HG02610 (cell line): ENCODE measurements at regions not wholly inside any gene's neighbourhood (a gene's known extent, or its start where the extent isn't known, plus 50 kb on each side); places are given as distances from the start of the nearest gene placed in this dataset.
"Not testable (repeated sequence)": the region's sequence is repeated elsewhere in the genome, so short reads cannot be mapped to it uniquely, and the experiment has no call there.

Experiments used
- ATAC-seq: cut with Tn5 transposase; IDR thresholded peaks from one replicate; pipeline ENCODE4 v1.9.1; 2021; ENCODE audit warnings: mild to moderate bottlenecking, moderate library complexity; ENCODE audit not compliant: unreplicated experiment

- ATAC-seq: no peak
Measured at GRCh38 chr22:48404801-48405447, 1422.7 kb downstream of the BRD1 start.

- ATAC-seq: no peak
Measured at GRCh38 chr22:48403521-48404403, 1423.9 kb downstream of the BRD1 start.

GRCh38 chr22:48402591-48403031, 1425.1 kb downstream of the BRD1 start:
- no peak for ATAC-seq

GRCh38 chr22:48401523-48401922, 1426.2 kb downstream of the BRD1 start:
- ATAC-seq: not testable (repeated sequence)

DNA sequence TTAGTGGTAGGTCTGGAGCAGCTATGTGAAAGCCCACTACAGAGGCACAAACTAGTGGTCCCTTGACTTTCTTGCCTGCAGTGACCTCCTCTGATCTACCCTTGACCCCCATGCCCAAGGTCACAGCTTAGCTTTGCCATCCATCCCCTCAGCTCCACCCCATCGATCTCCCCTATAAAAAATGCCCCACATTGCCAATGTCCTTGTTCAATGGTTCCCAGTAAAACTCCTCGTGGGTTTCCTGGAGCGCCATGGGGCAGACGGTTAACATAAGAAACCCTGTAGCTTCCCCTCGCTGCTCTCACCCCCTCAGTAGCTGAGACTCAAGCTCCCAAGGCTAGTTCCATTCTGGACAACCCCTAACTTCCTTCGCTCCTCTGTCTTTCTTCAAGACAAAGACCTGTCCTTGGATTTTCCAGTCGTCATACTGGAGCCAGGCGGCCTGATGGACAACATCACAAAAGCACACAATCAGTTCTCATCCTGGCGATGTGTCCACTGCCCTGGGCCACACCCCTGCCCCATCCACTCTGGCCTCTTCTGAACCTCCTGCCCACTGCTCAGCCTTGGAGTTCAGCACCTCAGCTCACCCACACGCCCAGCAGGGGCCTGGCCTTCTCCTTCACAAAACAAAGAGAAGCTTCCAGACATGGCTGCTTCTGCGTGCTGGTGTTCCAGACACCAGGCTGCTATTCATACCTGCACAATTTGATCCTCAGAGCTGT, 1429.3 kb downstream of the BRD1 start:
- ATAC-seq: no peak

DNA sequence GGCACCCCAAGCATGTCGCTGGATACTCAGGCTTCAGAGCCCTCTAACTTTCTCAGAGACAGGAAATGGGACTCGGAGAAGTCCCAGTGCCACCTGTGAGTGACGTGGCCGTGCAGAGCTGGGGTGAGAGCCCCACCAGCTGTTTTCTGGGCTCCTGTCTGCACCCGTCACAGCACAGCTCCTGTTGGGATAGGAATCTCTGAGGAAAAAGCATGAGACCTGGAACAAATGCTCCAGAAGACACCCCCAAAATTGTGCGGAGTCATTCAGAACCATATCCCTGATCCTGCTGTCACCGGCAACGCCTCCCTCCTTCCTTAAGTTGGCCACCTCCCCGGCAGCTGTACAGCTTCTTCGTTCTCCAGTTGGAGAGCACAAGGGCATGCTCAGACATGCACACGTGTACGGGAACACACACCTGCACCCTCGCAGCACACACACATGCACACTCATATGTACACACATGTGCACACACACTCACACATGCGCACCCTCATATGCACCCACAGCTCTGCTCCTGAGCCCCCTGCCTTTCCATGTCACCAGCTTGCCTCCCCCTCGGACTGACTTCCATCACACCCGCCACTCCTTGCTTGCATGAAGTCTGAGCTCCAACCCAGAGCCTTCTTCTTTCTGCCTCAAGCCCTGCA, 1430.0 kb downstream of the BRD1 start:
- no peak for ATAC-seq

GRCh38 chr22:48396785-48397530, 1430.7 kb downstream of the BRD1 start:
- no peak for ATAC-seq

DNA sequence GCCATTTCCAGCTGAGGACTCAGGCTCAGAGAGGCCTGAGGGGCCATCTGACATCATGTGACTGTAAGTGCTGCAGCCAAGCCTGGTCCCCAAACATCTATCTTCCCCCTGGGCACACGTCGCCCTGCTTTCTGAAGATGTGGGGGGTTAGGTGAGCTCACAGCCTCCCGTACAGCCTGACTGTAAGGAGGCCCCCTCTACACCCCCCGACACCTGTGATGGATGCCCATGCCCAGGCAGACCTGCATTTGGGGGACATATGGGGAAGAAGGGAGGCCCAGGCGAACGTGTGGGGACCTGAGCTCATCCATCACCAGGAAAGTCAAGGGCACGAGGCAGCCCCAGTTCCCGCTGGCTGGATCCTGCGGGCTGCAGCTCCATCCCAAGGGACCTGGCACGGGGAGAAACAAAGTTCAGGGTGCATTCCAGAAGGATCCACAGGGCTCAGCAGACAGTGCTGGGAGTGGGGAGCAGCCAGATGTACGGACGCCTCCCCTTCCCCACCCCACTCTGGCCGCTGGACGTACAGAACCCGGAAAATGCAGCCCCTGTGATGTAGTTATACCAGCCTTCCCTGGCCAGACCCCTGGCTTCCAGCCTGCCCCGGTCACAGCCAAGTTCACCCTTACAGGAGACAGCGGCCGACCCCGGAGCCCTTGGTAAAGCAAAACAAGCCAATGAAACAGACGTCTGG, 1431.4 kb downstream of the BRD1 start:
- ATAC-seq: no peak

DNA sequence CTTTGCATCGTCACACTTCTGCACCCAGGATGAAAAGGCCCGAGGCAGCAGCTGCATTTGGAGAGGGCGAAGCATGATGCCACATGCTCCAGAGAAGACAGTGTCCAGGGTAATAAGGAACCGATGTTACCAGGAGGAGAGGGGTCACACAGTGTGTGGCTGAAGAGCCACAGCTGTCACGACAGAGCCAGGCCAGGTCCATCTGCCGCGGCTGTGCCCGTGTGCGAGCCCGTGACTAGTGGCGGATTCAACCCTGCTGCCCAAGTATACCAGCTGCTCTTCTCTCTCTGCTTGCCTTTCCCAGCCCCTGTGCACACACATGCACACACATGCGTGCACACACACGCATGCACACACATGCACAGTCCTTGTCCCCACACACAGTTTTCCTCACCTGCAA, 1432.5 kb downstream of the BRD1 start:
- no peak for ATAC-seq

- no peak for ATAC-seq
Measured at GRCh38 chr22:48394787-48395186, 1432.9 kb downstream of the BRD1 start.

DNA sequence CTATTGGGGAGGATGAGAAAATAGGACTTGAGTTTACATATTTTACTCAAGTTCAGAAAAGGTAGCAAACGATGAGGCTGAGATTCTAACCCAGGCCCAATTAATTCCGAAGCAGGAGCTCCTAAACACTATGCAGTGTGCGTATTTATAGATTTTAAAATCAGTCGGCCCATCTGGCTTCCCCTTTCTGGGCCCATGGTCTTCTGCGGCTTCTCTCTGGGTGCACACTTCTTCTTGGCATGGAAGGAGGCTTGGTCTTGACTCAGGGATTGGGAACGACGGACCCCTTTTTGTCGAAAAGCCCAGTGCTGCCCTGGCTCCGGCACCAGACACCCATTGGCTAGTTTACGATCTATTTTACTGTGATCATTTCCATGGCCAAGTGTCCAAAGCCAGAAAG, 1433.8 kb downstream of the BRD1 start:
- ATAC-seq: no peak

DNA sequence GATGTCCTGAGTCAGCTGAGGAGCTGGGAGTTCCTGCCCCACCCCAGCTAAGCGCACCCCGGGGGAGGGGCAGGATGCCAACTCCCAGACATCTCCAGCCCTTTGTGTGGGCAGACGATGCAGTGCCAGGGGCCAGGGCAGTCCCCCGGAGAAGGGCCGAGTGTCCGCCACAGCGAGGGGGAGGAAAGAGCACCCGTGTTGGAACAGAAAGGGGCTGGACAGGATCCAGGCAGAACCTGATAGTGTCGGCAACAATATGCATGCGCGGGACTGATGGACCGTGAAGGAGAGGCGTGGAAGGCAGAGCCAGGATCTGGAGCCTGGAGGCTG, 1434.7 kb downstream of the BRD1 start:
- ATAC-seq: no peak

DNA sequence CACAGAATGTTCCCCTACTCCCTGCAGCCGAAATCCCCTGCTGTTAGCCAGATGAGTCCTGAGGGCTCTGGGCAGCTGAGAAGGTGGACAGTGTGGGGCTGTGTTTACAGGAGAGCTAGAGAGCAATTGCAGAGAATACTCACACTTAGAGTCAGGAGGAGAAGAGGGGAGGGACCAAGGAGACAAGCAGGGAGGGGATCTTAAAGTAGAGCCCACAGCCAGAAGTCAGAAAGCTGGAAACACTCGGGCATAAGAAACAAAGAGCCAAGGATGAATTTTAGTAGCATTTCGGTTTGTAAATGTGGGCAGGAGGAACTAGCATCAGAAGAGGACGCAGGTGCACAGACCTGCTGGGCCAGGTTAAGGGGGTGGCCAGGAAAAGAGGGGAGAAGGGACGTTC, 1435.9 kb downstream of the BRD1 start:
- ATAC-seq: no peak

GRCh38 chr22:48391171-48391711, 1436.4 kb downstream of the BRD1 start:
- no peak for ATAC-seq

GRCh38 chr22:48389916-48390315, 1437.8 kb downstream of the BRD1 start:
- no peak for ATAC-seq

GRCh38 chr22:48382197-48382596, 1445.5 kb downstream of the BRD1 start:
- no peak for ATAC-seq

- no peak for ATAC-seq
Measured at GRCh38 chr22:48380016-48380665, 1447.5 kb downstream of the BRD1 start.

- ATAC-seq: no peak
Measured at GRCh38 chr22:48379371-48379770, 1448.3 kb downstream of the BRD1 start.

- ATAC-seq: no peak
Measured at GRCh38 chr22:48378673-48379072, 1449.0 kb downstream of the BRD1 start.
